M059J (cell line): ENCODE measurements at regions not wholly inside any gene's neighbourhood (a gene's known extent, or its start where the extent isn't known, plus 50 kb on each side); places are given as distances from the start of the nearest gene placed in this dataset.

Source experiments
- DNase-seq: peaks from one replicate; pipeline ENCODE4 v3.0.0-alpha.2; 2012; ENCODE audit warnings: low read depth

- DNase-seq = no peak
These were observed 54.9 kb upstream of the PPP2R5C start for GRCh38 chr14:101706509-101707067.

- peak; percentile 66 for DNase-seq
These were observed 54.3 kb upstream of the PPP2R5C start for GRCh38 chr14:101707068-101707842.

GRCh38 chr14:101707863-101708620 is 53.5 kb upstream of the PPP2R5C start:
- no peak for DNase-seq

GRCh38 chr14:101708853-101709532 is 52.5 kb upstream of the PPP2R5C start:
- no peak for DNase-seq

- DNase-seq = no peak
These were observed 52.0 kb upstream of the PPP2R5C start for GRCh38 chr14:101709533-101709881.

- DNase-seq = no peak
These were observed 51.3 kb upstream of the PPP2R5C start for GRCh38 chr14:101709962-101710931.

GRCh38 chr14:101711041-101711856 is 50.3 kb upstream of the PPP2R5C start:
- no peak for DNase-seq
